OCI-LY3 (cell line): ENCODE measurements at regions not wholly inside any gene's neighbourhood (a gene's known extent, or its start where the extent isn't known, plus 50 kb on each side); places are given as distances from the start of the nearest gene placed in this dataset.
"Not testable (repeated sequence)": the region's sequence is repeated elsewhere in the genome, so short reads cannot be mapped to it uniquely, and the experiment has no call there.

Source experiments
- H2AFZ ChIP-seq: fragments of 200-600, 300-600 bp; shearing (Covaris generic); 2 replicates; pipeline ENCODE4 v1.6.0; 2014; ENCODE audit warnings: antibody characterized with exemption, low read depth, low read length
- H3K27ac ChIP-seq: fragments of 200-600, 300-600 bp; sonication (generic); 2 replicates; pipeline ENCODE4 v1.5.1; 2014; ENCODE audit warnings: mild to moderate bottlenecking, low read length, moderate library complexity, mixed read lengths
- H3K27me3 ChIP-seq: fragments of 200-600, 300-600 bp; sonication (generic); 2 replicates; pipeline ENCODE4 v1.6.1; 2014; ENCODE audit warnings: low read depth, low read length, mixed read lengths
- H3K36me3 ChIP-seq: fragments of 200-600, 300-600 bp; sonication (generic); replicated peaks from 2 replicates; pipeline ENCODE3; 2014; ENCODE audit warnings: low read depth, low read length, mixed read lengths
- H3K4me1 ChIP-seq: fragments of 300-600, 200-600 bp; sonication (generic); 2 replicates; pipeline ENCODE4 v1.6.1; 2014; ENCODE audit warnings: low read length, mixed read lengths
- H3K4me2 ChIP-seq: fragments of 200-600, 300-600 bp; sonication (generic); 2 replicates; pipeline ENCODE4 v1.6.1; 2014; ENCODE audit warnings: low read length, mixed read lengths
- H3K4me3 ChIP-seq: fragments of 300-600, 200-600 bp; sonication (generic); 2 replicates; pipeline ENCODE4 v1.5.1; 2014; ENCODE audit warnings: antibody characterized with exemption, mild to moderate bottlenecking, low read length, moderate library complexity
- H3K79me2 ChIP-seq: fragments of 300-600, 200-600 bp; shearing (Covaris generic); 2 replicates; pipeline ENCODE4 v1.6.1; 2014; ENCODE audit warnings: mild to moderate bottlenecking, low read length, mixed read lengths
- H3K9ac ChIP-seq: fragments of 300-600, 200-600 bp; shearing (Covaris generic); 2 replicates; pipeline ENCODE4 v1.6.0; 2014; ENCODE audit warnings: mild to moderate bottlenecking, low read length, moderate library complexity
- H3K9me3 ChIP-seq: fragments of 200-600, 300-600 bp; shearing (Covaris generic); 2 replicates; pipeline ENCODE4 v1.6.1; 2014; ENCODE audit warnings: low read length, mixed read lengths; ENCODE audit not compliant: insufficient read depth
- H4K20me1 ChIP-seq: fragments of 200-600, 300-600 bp; sonication (generic); 2 replicates; pipeline ENCODE4 v1.6.1; 2016; ENCODE audit warnings: low read length, mixed read lengths; ENCODE audit not compliant: insufficient read depth
- EZH2phosphoT487 ChIP-seq: fragments of 200-600 bp; shearing (Covaris generic); IDR thresholded peaks from 2 replicates; pipeline ENCODE4 v1.6.1; 2018; ENCODE audit warnings: antibody characterized with exemption, mixed run types, low read depth
- TF ChIP-seq, protein P1 (sequence below): fragments of 200-600, 300-600 bp; sonication (generic); IDR thresholded peaks from 2 replicates; pipeline ENCODE4 v1.5.1; 2014; ENCODE audit warnings: antibody characterized with exemption, low read length, low read depth

DNA sequence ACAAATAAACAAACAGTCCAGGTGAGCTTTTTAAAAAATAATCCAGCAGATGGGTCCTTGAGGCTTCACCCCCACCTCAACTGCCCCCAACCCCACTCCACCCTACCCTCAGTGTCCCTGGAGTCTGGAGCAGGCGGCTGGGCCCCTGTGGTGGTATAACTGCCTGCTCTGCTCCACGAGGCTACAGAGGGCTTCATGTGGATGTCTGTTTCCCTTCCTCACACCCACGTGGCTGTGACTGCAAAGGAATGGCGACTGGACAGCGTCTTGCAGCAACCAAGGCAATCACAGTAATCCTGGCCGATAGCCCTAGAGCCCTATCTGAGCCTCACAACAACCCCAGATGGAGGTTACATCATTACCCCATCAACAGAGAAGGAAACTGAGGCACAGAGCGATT lies 76.5 kb downstream of the SLC2A10 start:
- Histone ChIP-seq H3K27me3 (no peaks in the 10 kb centered on the region), H3K36me3 (no peaks in the 10 kb centered on the region), H3K27ac (no peak overlapping the region), H3K4me1 (0 out of 2 replicates have a peak, but pooled peaks cover under 1% of the 10 kb centered on the region), H3K4me2 (no peak overlapping the region), H3K4me3 (no peak overlapping the region), H3K9me3 (no peaks in the 10 kb centered on the region), H3K9ac (no peak overlapping the region), H2AFZ (no peak overlapping the region), H3K79me2 (no peaks in the 10 kb centered on the region), H4K20me1 (no peaks in the 10 kb centered on the region)
- no peak for TF ChIP-seq EZH2phosphoT487
- TF ChIP-seq, protein P1, sequence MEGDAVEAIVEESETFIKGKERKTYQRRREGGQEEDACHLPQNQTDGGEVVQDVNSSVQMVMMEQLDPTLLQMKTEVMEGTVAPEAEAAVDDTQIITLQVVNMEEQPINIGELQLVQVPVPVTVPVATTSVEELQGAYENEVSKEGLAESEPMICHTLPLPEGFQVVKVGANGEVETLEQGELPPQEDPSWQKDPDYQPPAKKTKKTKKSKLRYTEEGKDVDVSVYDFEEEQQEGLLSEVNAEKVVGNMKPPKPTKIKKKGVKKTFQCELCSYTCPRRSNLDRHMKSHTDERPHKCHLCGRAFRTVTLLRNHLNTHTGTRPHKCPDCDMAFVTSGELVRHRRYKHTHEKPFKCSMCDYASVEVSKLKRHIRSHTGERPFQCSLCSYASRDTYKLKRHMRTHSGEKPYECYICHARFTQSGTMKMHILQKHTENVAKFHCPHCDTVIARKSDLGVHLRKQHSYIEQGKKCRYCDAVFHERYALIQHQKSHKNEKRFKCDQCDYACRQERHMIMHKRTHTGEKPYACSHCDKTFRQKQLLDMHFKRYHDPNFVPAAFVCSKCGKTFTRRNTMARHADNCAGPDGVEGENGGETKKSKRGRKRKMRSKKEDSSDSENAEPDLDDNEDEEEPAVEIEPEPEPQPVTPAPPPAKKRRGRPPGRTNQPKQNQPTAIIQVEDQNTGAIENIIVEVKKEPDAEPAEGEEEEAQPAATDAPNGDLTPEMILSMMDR, result no peak

DNA sequence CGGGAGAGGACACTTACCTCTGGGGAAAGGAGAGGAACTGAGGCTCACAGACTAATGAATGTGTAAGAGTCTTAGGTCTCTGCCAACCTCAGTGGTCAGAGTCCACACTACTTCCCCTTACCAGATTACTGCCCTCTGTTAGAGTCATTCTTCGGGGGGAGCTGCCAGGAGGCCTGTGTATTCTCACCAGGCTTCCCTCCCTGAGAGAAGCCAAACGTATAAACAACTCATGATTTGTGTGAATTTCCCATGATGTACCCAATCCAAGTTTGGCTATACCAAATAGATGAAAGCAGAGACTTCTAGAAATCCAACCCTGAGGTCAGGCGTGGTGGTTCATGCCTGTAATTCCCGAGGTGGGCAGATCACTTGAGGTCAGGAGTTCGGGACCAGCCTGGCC lies 77.1 kb downstream of the SLC2A10 start:
- Histone ChIP-seq H4K20me1 (no peaks in the 10 kb centered on the region), H3K4me3 (no peak overlapping the region), H3K27ac (no peak overlapping the region), H3K4me2 (no peak overlapping the region), H3K36me3 (no peaks in the 10 kb centered on the region), H3K9me3 (no peaks in the 10 kb centered on the region), H3K4me1 (0 out of 2 replicates have a peak, but pooled peaks cover 3% of the 10 kb centered on the region), H3K27me3 (no peaks in the 10 kb centered on the region), H3K79me2 (no peaks in the 10 kb centered on the region), H2AFZ (no peak overlapping the region), H3K9ac (no peak overlapping the region)
- no peak for TF ChIP-seq EZH2phosphoT487
- TF ChIP-seq, protein P1, result no peak

DNA sequence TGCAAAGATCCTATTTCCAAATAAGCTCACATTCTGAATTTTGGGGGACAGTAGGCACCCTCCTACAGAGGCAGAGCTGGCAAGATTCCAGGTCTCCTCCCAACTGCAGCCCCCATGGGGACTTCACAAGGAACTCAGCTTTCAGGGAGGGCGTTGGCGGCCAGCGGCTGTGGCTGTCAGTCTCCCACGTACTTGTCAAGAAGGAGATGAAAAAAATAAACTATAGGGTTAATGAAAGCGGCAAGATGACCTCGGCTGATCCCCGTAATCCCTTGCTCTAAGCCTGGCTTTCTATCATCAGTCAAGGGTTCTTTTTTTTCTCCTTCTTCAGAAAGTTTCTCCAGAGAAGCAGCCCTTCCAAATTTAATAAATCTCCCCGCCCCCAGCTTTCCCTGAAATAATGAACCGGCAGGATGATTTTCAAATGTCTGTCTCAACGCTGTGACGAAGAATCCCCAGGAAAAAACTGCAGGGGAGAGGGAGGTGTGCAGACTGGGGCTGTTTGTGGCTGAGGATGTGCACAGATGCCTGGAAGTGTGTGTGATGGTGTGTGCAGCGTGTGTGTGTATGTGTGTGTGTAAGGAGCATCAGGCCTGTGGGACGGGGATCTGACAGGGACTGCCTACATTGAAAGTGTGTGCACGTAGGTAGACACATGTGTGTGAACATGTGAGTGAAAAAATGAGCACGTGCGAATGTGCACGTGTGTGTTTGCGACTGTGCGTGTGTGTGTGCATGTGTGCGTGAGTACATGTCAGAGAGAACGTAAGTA lies 78.7 kb downstream of the SLC2A10 start:
- no peaks in the 10 kb centered on the region for H3K36me3 ChIP-seq
- H3K27ac ChIP-seq, result no peak overlapping the region
- no peak overlapping the region for H2AFZ ChIP-seq
- no peaks in the 10 kb centered on the region for H3K9me3 ChIP-seq
- H4K20me1 ChIP-seq, result no peaks in the 10 kb centered on the region
- TF ChIP-seq EZH2phosphoT487, result no peak
- TF ChIP-seq, protein P1, result no peak
- 0 out of 2 replicates have a peak, but pooled peaks cover 3% of the 10 kb centered on the region for H3K4me1 ChIP-seq
- no peak overlapping the region for H3K4me2 ChIP-seq
- no peak overlapping the region for H3K4me3 ChIP-seq
- no peak overlapping the region for H3K9ac ChIP-seq
- no peaks in the 10 kb centered on the region for H3K79me2 ChIP-seq
- H3K27me3 ChIP-seq, result peaks cover 8% of the 10 kb centered on the region; the same call in 1 of the 2 replicates

DNA sequence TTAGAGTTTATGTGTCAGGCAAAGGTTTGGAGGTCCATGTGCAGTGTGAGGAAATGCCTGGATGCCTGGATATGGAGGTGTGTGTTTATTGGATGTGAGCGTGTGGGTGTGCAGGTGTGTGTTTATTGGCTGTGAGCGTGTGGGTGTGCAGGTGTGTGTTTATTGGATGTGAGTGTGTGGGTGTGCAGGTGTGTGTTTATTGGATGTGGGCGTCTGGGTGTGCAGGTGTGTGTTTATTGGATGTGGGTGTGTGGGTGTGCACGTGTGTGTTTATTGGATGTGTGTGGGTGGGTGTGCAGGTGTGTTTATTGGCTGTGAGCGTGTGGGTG lies 79.3 kb downstream of the SLC2A10 start:
- H3K9ac ChIP-seq, H3K4me2 ChIP-seq, H3K4me3 ChIP-seq, H3K9me3 ChIP-seq, H2AFZ ChIP-seq, H4K20me1 ChIP-seq, H3K27ac ChIP-seq, H3K4me1 ChIP-seq, H3K79me2 ChIP-seq, H3K36me3 ChIP-seq: not testable (repeated sequence)
- peaks cover 13% of the 10 kb centered on the region; the same call in 1 of the 2 replicates for H3K27me3 ChIP-seq
